ENCODE measurements at regions not wholly inside any gene's neighbourhood (a gene's known extent, or its start where the extent isn't known, plus 50 kb on each side); places are given as distances from the start of the nearest gene placed in this dataset.

DNA sequence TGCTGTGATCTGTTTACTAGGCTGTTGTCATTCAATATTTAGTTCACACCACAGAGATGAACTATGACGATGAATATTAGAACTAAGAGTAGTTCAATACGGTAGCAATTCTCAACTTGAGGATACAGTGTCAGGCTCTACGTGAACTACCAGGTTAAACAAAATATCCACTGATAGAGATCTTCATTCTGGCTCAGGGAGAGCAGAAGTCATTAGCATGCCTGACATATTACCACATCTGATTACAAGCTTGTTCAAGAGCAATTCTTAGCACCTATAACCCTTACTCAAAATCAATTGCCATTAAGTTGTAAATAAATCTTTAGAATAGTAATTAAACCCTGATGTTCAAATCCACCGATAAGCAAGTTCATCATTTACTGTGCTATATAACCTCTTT is 207.2 kb downstream of the CHRM3 start:
- DNase-seq (ENCODE audit: low read depth): no peak

GRCh38 chr1:239600588-239600987 is 214.2 kb downstream of the CHRM3 start:
- no peak for DNase-seq (ENCODE audit: low read depth)

- no peak for DNase-seq (ENCODE audit: low read depth)
Observed at GRCh38 chr1:239601108-239601507, 214.7 kb downstream of the CHRM3 start.

DNA sequence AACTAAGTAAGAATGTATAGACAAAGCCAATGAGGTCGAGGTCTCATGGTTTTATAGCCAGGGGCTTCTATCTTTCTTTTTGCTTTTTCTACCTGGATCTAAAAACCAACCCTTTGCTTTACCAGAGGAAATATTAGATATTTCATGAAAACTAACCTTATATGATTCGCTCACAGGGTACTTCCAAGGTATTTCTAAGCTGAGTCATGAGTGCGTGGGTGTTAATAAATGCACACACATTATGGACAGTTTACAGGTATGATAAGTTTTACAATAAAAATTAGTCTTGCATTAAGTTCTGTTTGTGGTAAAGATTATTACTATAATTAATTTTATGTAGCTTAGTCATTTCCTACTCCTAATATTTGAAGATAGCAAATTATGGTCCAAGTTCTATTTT is 217.2 kb downstream of the CHRM3 start:
- no peak for DNase-seq (ENCODE audit: low read depth)

- no peak for DNase-seq (ENCODE audit: low read depth)
Observed at GRCh38 chr1:239606850-239607400, 220.6 kb downstream of the CHRM3 start.

GRCh38 chr1:239608469-239608868 is 222.1 kb downstream of the CHRM3 start:
- no peak for DNase-seq (ENCODE audit: low read depth)

- DNase-seq (ENCODE audit: low read depth): no peak
Observed at GRCh38 chr1:239612379-239612778, 226.0 kb downstream of the CHRM3 start.

- no peak for DNase-seq (ENCODE audit: low read depth)
Observed at GRCh38 chr1:239616673-239617072, 230.3 kb downstream of the CHRM3 start.

DNA sequence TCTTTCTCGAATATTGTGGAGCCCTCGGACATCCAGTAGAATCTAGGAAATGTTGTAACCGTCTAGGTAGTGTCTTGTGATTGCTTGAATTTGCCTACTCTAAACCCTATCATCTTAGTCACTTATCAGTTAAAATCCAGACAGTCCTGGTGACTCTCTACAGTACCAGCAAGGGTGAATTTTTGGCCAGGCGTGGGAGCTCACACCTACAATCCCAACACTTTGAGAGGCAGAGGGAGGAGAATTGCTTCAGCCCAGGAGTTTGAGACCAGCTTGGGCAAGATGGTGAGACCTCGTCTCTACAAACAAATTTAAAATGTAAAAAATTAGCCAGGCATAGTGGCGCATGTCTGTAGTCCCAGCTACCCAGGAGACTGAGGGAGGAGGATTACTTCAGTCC is 230.9 kb downstream of the CHRM3 start:
- DNase-seq (ENCODE audit: low read depth): no peak

- no peak for DNase-seq (ENCODE audit: low read depth)
Observed at GRCh38 chr1:239617731-239618130, 231.4 kb downstream of the CHRM3 start.

DNA sequence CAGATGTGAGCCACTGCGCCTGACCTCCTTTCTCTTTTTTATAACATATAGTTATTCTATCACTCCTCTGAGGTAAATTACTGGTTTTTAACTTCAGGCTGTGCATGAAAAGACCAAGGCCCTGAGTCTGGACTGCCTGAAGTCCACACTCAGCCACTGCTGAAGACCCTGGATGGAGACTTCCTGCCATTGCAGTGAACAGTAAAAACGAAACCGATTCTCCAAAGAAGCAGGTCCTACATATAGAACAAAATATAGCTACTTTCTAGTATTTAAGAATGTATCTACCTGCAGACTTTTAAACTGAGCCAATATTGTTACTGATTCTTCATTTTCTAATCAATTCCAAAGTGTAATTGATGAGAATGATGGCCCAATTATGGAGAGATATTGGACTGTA is 232.8 kb downstream of the CHRM3 start:
- DNase-seq (ENCODE audit: low read depth): no peak

DNA sequence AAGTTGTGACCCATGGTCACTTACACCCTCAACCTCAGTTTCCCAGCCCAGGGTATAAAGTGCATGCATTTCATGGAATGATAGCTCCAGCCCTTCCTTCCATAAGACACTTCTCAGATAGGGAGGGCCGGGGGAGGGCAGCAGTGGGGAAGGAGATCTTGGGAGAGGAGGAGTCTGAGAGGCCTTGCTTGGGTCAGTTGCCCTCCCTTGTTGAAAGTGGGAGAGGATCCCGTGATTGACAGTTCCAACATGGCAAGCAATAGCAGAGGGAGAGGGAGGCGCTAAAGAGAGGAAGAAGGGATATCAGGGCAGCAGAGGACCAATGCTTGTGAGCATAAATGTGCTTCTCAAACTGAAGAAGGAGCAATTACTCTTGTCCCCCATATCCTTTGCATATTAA is 244.4 kb downstream of the CHRM3 start:
- no peak for DNase-seq (ENCODE audit: low read depth)

GRCh38 chr1:239633432-239633831 is 247.1 kb downstream of the CHRM3 start:
- no peak for DNase-seq (ENCODE audit: low read depth)

- DNase-seq (ENCODE audit: low read depth): no peak
Observed at GRCh38 chr1:239635276-239635675, 248.9 kb downstream of the CHRM3 start.

- DNase-seq (ENCODE audit: low read depth): no peak
Observed at GRCh38 chr1:239636347-239636746, 250.0 kb downstream of the CHRM3 start.

DNA sequence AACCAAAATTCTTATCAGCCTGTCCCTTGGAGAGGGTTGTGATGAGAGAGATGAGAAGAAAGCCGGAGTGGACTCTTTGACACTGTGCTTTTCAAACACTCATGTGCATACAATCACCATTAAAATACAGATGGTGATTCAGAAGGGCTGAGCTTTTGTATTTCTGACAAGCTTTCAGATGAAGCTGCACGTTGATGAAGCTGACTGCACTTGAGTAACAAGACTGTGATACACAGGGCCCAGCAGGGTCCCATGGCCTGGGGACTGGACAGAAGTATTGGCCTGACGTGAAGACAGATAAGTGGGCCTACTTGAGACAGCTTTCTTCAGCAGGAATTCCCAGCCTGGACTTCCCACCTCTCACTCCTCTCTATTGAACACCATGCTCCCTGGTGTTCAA is 258.2 kb downstream of the CHRM3 start:
- no peak for DNase-seq (ENCODE audit: low read depth)

GRCh38 chr1:239647045-239647444 is 260.7 kb downstream of the CHRM3 start:
- no peak for DNase-seq (ENCODE audit: low read depth)

GRCh38 chr1:239647964-239648632 is 261.7 kb downstream of the CHRM3 start:
- DNase-seq (ENCODE audit: low read depth): no peak

- DNase-seq (ENCODE audit: low read depth): no peak
Observed at GRCh38 chr1:239655023-239655422, 268.7 kb downstream of the CHRM3 start.

GRCh38 chr1:239657291-239657690 is 270.9 kb downstream of the CHRM3 start:
- no peak for DNase-seq (ENCODE audit: low read depth)

GRCh38 chr1:239662950-239663349 is 276.6 kb downstream of the CHRM3 start:
- DNase-seq (ENCODE audit: low read depth): no peak

- no peak for DNase-seq (ENCODE audit: low read depth)
Observed at GRCh38 chr1:239672256-239672655, 285.9 kb downstream of the CHRM3 start.

GRCh38 chr1:239675735-239676134 is 289.4 kb downstream of the CHRM3 start:
- DNase-seq (ENCODE audit: low read depth): no peak

All from activated T-cell treated with anti-CD3 and anti-CD28 coated beads for 1 hour (primary cell).